ENCODE measurements at regions not wholly inside any gene's neighbourhood (a gene's known extent, or its start where the extent isn't known, plus 50 kb on each side); places are given as distances from the start of the nearest gene placed in this dataset.

GRCh38 chr16:65869261-65869660 is 497.2 kb upstream of the CDH5 start:
- Histone ChIP-seq H3K79me2 (ENCODE audit: insufficient read depth, low read depth) (no peaks in the 10 kb centered on the region), H3K27ac (no peak overlapping the region), H3K4me1 (ENCODE audit: low read depth, poor library complexity, severe bottlenecking) (no peaks in the 10 kb centered on the region), H3K9ac (no peak overlapping the region), H3K4me2 (no peak overlapping the region), H4K20me1 (ENCODE audit: insufficient read depth) (no peaks in the 10 kb centered on the region), H3K4me3 (IDR thresholded peaks at IDR 0.05; ENCODE audit: insufficient read depth, low read depth, low read length) (no peak overlapping the region), H3K27me3 (ENCODE audit: insufficient read depth, low read depth) (no peaks in the 10 kb centered on the region), H2AFZ (ENCODE audit: low read depth) (no peak overlapping the region), H3K36me3 (ENCODE audit: insufficient read depth) (no peaks in the 10 kb centered on the region)
- TF ChIP-seq CTCF (conservative IDR thresholded peaks at IDR 0.05; ENCODE audit: low read depth, low read length): no peak

- H4K20me1 ChIP-seq (ENCODE audit: insufficient read depth): no peaks in the 10 kb centered on the region
- H2AFZ ChIP-seq (ENCODE audit: low read depth): no peak overlapping the region
- H3K9ac ChIP-seq: no peak overlapping the region
- no peak overlapping the region for H3K4me2 ChIP-seq
- no peaks in the 10 kb centered on the region for H3K27me3 ChIP-seq (ENCODE audit: insufficient read depth, low read depth)
- H3K4me1 ChIP-seq (ENCODE audit: low read depth, poor library complexity, severe bottlenecking): no peaks in the 10 kb centered on the region
- H3K27ac ChIP-seq: no peak overlapping the region
- H3K4me3 ChIP-seq (IDR thresholded peaks at IDR 0.05; ENCODE audit: insufficient read depth, low read depth, low read length): no peak overlapping the region
- H3K36me3 ChIP-seq (ENCODE audit: insufficient read depth): no peaks in the 10 kb centered on the region
- no peaks in the 10 kb centered on the region for H3K79me2 ChIP-seq (ENCODE audit: insufficient read depth, low read depth)
- TF ChIP-seq CTCF (conservative IDR thresholded peaks at IDR 0.05; ENCODE audit: low read depth, low read length): no peak
Measured at GRCh38 chr16:65867276-65867960, 499.1 kb upstream of the CDH5 start.

GRCh38 chr16:65863236-65863635 is 503.3 kb upstream of the CDH5 start:
- TF ChIP-seq CTCF (conservative IDR thresholded peaks at IDR 0.05; ENCODE audit: low read depth, low read length): no peak
- Histone ChIP-seq H3K4me2 (no peak overlapping the region), H3K79me2 (ENCODE audit: insufficient read depth, low read depth) (no peaks in the 10 kb centered on the region), H3K9ac (no peak overlapping the region), H3K4me1 (ENCODE audit: low read depth, poor library complexity, severe bottlenecking) (no peaks in the 10 kb centered on the region), H4K20me1 (ENCODE audit: insufficient read depth) (no peaks in the 10 kb centered on the region), H3K4me3 (IDR thresholded peaks at IDR 0.05; ENCODE audit: insufficient read depth, low read depth, low read length) (no peak overlapping the region), H3K27ac (no peak overlapping the region), H2AFZ (ENCODE audit: low read depth) (no peak overlapping the region), H3K36me3 (ENCODE audit: insufficient read depth) (no peaks in the 10 kb centered on the region), H3K27me3 (ENCODE audit: insufficient read depth, low read depth) (no peaks in the 10 kb centered on the region)

- Histone ChIP-seq H4K20me1 (ENCODE audit: insufficient read depth) (no peaks in the 10 kb centered on the region), H3K4me3 (IDR thresholded peaks at IDR 0.05; ENCODE audit: insufficient read depth, low read depth, low read length) (no peak overlapping the region), H3K27me3 (ENCODE audit: insufficient read depth, low read depth) (no peaks in the 10 kb centered on the region), H3K36me3 (ENCODE audit: insufficient read depth) (no peaks in the 10 kb centered on the region), H3K79me2 (ENCODE audit: insufficient read depth, low read depth) (no peaks in the 10 kb centered on the region), H3K4me1 (ENCODE audit: low read depth, poor library complexity, severe bottlenecking) (no peaks in the 10 kb centered on the region), H3K4me2 (no peak overlapping the region), H2AFZ (ENCODE audit: low read depth) (no peak overlapping the region), H3K9ac (no peak overlapping the region), H3K27ac (no peak overlapping the region)
- no peak for TF ChIP-seq CTCF (conservative IDR thresholded peaks at IDR 0.05; ENCODE audit: low read depth, low read length)
Measured at GRCh38 chr16:65861131-65861731, 505.3 kb upstream of the CDH5 start.
